OCI-LY3 (cell line): ENCODE measurements at regions not wholly inside any gene's neighbourhood (a gene's known extent, or its start where the extent isn't known, plus 50 kb on each side); places are given as distances from the start of the nearest gene placed in this dataset.

Source experiments
- EZH2phosphoT487 ChIP-seq: fragments of 200-600 bp; shearing (Covaris generic); IDR thresholded peaks from 2 replicates; pipeline ENCODE4 v1.6.1; 2018; ENCODE audit warnings: antibody characterized with exemption, mixed run types, low read depth
- TF ChIP-seq, protein P1 (sequence below): fragments of 200-600, 300-600 bp; sonication (generic); IDR thresholded peaks from 2 replicates; pipeline ENCODE4 v1.5.1; 2014; ENCODE audit warnings: antibody characterized with exemption, low read length, low read depth

DNA sequence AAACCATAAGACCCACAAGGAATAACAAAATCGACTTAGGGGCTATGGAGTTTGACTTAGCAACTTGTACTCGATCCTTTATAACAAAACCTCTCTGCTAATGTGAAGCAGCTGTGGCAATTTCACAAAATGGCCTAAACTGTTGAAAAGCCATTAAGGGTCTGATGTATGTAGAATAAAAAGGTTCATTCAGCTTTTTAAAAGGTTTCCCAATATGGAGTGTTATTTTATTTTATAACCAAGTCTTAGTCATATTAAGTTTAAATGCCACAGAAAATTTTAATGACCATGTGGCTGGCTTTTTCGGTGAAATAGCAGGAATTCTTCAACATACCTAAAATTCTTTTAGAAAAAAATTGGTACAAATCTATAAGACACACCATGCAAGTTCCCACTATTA, 291.8 kb upstream of the HAND2 start:
- TF ChIP-seq, protein P1, sequence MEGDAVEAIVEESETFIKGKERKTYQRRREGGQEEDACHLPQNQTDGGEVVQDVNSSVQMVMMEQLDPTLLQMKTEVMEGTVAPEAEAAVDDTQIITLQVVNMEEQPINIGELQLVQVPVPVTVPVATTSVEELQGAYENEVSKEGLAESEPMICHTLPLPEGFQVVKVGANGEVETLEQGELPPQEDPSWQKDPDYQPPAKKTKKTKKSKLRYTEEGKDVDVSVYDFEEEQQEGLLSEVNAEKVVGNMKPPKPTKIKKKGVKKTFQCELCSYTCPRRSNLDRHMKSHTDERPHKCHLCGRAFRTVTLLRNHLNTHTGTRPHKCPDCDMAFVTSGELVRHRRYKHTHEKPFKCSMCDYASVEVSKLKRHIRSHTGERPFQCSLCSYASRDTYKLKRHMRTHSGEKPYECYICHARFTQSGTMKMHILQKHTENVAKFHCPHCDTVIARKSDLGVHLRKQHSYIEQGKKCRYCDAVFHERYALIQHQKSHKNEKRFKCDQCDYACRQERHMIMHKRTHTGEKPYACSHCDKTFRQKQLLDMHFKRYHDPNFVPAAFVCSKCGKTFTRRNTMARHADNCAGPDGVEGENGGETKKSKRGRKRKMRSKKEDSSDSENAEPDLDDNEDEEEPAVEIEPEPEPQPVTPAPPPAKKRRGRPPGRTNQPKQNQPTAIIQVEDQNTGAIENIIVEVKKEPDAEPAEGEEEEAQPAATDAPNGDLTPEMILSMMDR = no peak
- TF ChIP-seq EZH2phosphoT487 = no peak
